ENCODE measurements at regions not wholly inside any gene's neighbourhood (a gene's known extent, or its start where the extent isn't known, plus 50 kb on each side); places are given as distances from the start of the nearest gene placed in this dataset.

DNA sequence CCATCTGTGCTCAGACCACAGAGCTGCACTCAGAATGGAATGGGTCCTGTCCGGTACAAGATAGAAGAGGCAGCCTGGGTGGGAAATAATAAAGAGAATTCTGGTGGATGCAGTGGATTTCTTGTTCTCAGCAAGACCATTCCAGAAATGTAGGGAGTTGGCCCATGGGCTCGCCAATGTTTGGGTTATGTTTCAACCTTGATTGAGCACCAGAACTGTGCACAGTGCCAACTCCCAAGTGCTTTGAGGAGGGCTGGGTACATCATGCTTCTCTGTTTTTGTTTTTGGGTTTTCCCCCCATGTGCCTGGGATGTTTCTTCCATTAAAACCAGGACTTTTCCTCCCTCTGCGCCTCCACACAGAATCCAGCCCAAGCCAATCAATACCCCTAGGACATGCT is 304.1 kb downstream of the TNS1 start:
- TF ChIP-seq POLR2A (IDR thresholded peaks at IDR 0.05; ENCODE audit: low read length) (no peak), GATA1 (IDR thresholded peaks at IDR 0.05; ENCODE audit: low read depth, low read length) (no peak)
